WTC11 (cell line): ENCODE measurements at regions not wholly inside any gene's neighbourhood (a gene's known extent, or its start where the extent isn't known, plus 50 kb on each side); places are given as distances from the start of the nearest gene placed in this dataset.

Experiments
- ATAC-seq: fragments of 200-7000 bp; cut with Tn5 transposase; 2 replicates; pipeline ENCODE4 v1.10.0; 2021; ENCODE audit warnings: mild to moderate bottlenecking, moderate library complexity
- CTCF ChIA-PET: fragments of 300-600 bp; sonication (Branson Sonifier 250); formaldehyde crosslinking; loops from one replicate; lab custom pipeline; 2021; ENCODE audit warnings: antibody characterized with exemption; lab: Charles Lee
- POLR2A ChIA-PET: fragments of 350-600 bp; sonication (Branson Sonifier 250); formaldehyde crosslinking; loops from one replicate; lab custom pipeline; 2021; ENCODE audit warnings: antibody characterized with exemption; lab: Charles Lee
- DNase-seq: peaks from one replicate; pipeline ENCODE4 v3.0.0; 2021; ENCODE audit warnings: low spot score
- H3K27ac Mint-ChIP-seq: 2 replicates; pipeline ENCODE4 v1.8.0; 2021; ENCODE audit warnings: mixed read lengths
- H3K27me3 Mint-ChIP-seq: 2 replicates; pipeline ENCODE4 v1.8.0; 2021; ENCODE audit warnings: low read depth, mild to moderate bottlenecking, moderate library complexity, mixed read lengths
- H3K36me3 Mint-ChIP-seq: 2 replicates; pipeline ENCODE4 v1.8.0; 2021; ENCODE audit warnings: mixed read lengths
- H3K4me1 Mint-ChIP-seq: 2 replicates; pipeline ENCODE4 v1.8.0; 2022; ENCODE audit warnings: mixed read lengths
- H3K4me3 Mint-ChIP-seq: 2 replicates; pipeline ENCODE4 v1.8.0; 2021; ENCODE audit warnings: mild to moderate bottlenecking, moderate library complexity, mixed read lengths
- H3K9me3 Mint-ChIP-seq: 2 replicates; pipeline ENCODE4 v1.8.0; 2021; ENCODE audit warnings: mixed read lengths
- AR ChIP-seq: fragments of 250-450 bp; sonication (Bioruptor Pico); IDR thresholded peaks from 2 replicates; pipeline ENCODE4 v1.9.0; 2021; ENCODE audit warnings: mild to moderate bottlenecking
- ATF6 ChIP-seq: sonication (generic); formaldehyde crosslinking; IDR thresholded peaks from 2 replicates; pipeline ENCODE4 v1.8.1; 2023; ENCODE audit warnings: mild to moderate bottlenecking, missing genetic modification reagents
- EMX1 ChIP-seq: fragments of 250-450 bp; sonication (Bioruptor Pico); IDR thresholded peaks from 2 replicates; pipeline ENCODE4 v1.8.0; 2021; ENCODE audit warnings: mild to moderate bottlenecking
- FOXJ3 ChIP-seq: sonication (generic); formaldehyde crosslinking; IDR thresholded peaks from 2 replicates; pipeline ENCODE4 v1.9.0; 2021; ENCODE audit warnings: missing genetic modification reagents, mild to moderate bottlenecking, borderline replicate concordance
- IRF2 ChIP-seq: sonication (generic); formaldehyde crosslinking; IDR thresholded peaks from 2 replicates; pipeline ENCODE4 v1.8.0; 2022; ENCODE audit warnings: low read depth, missing genetic modification reagents, borderline replicate concordance
- MLX ChIP-seq: sonication (generic); formaldehyde crosslinking; IDR thresholded peaks from 2 replicates; pipeline ENCODE4 v1.8.1; 2023; ENCODE audit warnings: mild to moderate bottlenecking, missing genetic modification reagents, moderate library complexity
- MYBL2 ChIP-seq: sonication (generic); formaldehyde crosslinking; IDR thresholded peaks from 2 replicates; pipeline ENCODE4 v1.8.1; 2023; ENCODE audit warnings: mild to moderate bottlenecking, moderate library complexity, missing genetic modification reagents
- NFATC4 ChIP-seq: fragments of 250-450 bp; sonication (Bioruptor Pico); IDR thresholded peaks from 2 replicates; pipeline ENCODE4 v1.9.0; 2021; ENCODE audit warnings: mild to moderate bottlenecking
- PRRX2 ChIP-seq: fragments of 250-450 bp; sonication (Bioruptor Pico); IDR thresholded peaks from 2 replicates; pipeline ENCODE4 v1.8.0; 2021; ENCODE audit warnings: mild to moderate bottlenecking
- SMAD3 ChIP-seq: sonication (generic); formaldehyde crosslinking; IDR thresholded peaks from 2 replicates; pipeline ENCODE4 v1.8.0; 2022; ENCODE audit warnings: missing genetic modification reagents, mild to moderate bottlenecking, borderline replicate concordance
- ZNF121 ChIP-seq: sonication (generic); formaldehyde crosslinking; IDR thresholded peaks from 2 replicates; pipeline ENCODE4 v1.8.0; 2023; ENCODE audit warnings: missing genetic modification reagents
- TF ChIP-seq, protein P1 (sequence below): fragments of 250-450 bp; sonication (Bioruptor Pico); IDR thresholded peaks from 2 replicates; pipeline ENCODE4 v2.1.2; 2022; ENCODE audit warnings: mild to moderate bottlenecking, moderate library complexity
- TF ChIP-seq, protein P2 (sequence below): sonication (generic); formaldehyde crosslinking; IDR thresholded peaks from 2 replicates; pipeline ENCODE4 v1.8.1; 2022; ENCODE audit warnings: low read depth, missing genetic modification reagents, borderline replicate concordance
- TF ChIP-seq, protein P3 (sequence below): fragments of 250-450 bp; sonication (Bioruptor Pico); IDR thresholded peaks from 2 replicates; pipeline ENCODE4 v1.9.0; 2021; ENCODE audit warnings: mild to moderate bottlenecking, borderline replicate concordance
- TF ChIP-seq, protein P4 (sequence below): sonication (generic); formaldehyde crosslinking; IDR thresholded peaks from 2 replicates; pipeline ENCODE4 v1.8.0; 2023; ENCODE audit warnings: missing genetic modification reagents, mild to moderate bottlenecking, borderline replicate concordance
- TF ChIP-seq, protein P5 (sequence below): fragments of 250-450 bp; sonication (Bioruptor Pico); IDR thresholded peaks from 2 replicates; pipeline ENCODE4 v1.9.0; 2021; ENCODE audit warnings: moderate library complexity, mild to moderate bottlenecking, inconsistent platforms, borderline replicate concordance
- TF ChIP-seq, protein P6 (sequence below): sonication (generic); formaldehyde crosslinking; IDR thresholded peaks from 2 replicates; pipeline ENCODE4 v1.8.0; 2022; ENCODE audit warnings: mild to moderate bottlenecking, missing genetic modification reagents

DNA sequence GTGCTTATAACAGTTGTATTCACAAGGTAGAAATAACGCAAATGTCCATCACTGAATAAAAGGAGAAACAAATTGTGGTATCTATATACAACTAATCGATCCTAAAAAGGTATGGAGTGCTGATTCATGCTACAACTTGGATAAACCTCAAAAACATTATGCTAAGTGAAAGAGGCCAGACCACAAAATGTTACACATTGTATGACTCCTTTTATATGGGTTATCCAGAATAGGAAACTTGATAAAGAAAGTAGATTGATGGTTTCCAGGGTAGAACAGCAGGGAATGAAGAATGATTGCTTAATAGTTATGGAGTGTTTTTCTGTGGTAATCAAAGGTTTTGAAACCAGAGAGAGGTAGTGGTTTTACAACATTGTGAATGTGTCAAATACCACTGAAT is 432.2 kb upstream of the TRIB2 start:
- no peaks in the 10 kb centered on the region for H3K27me3 Mint-ChIP-seq
- CTCF ChIA-PET, result no interaction called here
- peaks cover 21% of the 10 kb centered on the region for H3K9me3 Mint-ChIP-seq
- H3K27ac Mint-ChIP-seq, result no peak overlapping the region
- peaks cover 20% of the 10 kb centered on the region for H3K36me3 Mint-ChIP-seq
- no peak overlapping the region for H3K4me3 Mint-ChIP-seq
- ATAC-seq, result no peak
- DNase-seq, result no peak
- POLR2A ChIA-PET, result no interaction called here
- peaks cover 23% of the 10 kb centered on the region for H3K4me1 Mint-ChIP-seq
- TF ChIP-seq, protein P1, sequence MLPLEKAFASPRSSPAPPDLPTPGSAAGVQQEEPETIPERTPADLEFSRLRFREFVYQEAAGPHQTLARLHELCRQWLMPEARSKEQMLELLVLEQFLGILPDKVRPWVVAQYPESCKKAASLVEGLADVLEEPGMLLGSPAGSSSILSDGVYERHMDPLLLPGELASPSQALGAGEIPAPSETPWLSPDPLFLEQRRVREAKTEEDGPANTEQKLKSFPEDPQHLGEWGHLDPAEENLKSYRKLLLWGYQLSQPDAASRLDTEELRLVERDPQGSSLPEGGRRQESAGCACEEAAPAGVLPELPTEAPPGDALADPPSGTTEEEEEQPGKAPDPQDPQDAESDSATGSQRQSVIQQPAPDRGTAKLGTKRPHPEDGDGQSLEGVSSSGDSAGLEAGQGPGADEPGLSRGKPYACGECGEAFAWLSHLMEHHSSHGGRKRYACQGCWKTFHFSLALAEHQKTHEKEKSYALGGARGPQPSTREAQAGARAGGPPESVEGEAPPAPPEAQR (CRISPR knock-in tag), result no peak
- TF ChIP-seq, protein P2, sequence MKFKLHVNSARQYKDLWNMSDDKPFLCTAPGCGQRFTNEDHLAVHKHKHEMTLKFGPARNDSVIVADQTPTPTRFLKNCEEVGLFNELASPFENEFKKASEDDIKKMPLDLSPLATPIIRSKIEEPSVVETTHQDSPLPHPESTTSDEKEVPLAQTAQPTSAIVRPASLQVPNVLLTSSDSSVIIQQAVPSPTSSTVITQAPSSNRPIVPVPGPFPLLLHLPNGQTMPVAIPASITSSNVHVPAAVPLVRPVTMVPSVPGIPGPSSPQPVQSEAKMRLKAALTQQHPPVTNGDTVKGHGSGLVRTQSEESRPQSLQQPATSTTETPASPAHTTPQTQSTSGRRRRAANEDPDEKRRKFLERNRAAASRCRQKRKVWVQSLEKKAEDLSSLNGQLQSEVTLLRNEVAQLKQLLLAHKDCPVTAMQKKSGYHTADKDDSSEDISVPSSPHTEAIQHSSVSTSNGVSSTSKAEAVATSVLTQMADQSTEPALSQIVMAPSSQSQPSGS (CRISPR knock-in tag), result no peak
- TF ChIP-seq, protein P3, sequence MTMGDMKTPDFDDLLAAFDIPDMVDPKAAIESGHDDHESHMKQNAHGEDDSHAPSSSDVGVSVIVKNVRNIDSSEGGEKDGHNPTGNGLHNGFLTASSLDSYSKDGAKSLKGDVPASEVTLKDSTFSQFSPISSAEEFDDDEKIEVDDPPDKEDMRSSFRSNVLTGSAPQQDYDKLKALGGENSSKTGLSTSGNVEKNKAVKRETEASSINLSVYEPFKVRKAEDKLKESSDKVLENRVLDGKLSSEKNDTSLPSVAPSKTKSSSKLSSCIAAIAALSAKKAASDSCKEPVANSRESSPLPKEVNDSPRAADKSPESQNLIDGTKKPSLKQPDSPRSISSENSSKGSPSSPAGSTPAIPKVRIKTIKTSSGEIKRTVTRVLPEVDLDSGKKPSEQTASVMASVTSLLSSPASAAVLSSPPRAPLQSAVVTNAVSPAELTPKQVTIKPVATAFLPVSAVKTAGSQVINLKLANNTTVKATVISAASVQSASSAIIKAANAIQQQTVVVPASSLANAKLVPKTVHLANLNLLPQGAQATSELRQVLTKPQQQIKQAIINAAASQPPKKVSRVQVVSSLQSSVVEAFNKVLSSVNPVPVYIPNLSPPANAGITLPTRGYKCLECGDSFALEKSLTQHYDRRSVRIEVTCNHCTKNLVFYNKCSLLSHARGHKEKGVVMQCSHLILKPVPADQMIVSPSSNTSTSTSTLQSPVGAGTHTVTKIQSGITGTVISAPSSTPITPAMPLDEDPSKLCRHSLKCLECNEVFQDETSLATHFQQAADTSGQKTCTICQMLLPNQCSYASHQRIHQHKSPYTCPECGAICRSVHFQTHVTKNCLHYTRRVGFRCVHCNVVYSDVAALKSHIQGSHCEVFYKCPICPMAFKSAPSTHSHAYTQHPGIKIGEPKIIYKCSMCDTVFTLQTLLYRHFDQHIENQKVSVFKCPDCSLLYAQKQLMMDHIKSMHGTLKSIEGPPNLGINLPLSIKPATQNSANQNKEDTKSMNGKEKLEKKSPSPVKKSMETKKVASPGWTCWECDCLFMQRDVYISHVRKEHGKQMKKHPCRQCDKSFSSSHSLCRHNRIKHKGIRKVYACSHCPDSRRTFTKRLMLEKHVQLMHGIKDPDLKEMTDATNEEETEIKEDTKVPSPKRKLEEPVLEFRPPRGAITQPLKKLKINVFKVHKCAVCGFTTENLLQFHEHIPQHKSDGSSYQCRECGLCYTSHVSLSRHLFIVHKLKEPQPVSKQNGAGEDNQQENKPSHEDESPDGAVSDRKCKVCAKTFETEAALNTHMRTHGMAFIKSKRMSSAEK (CRISPR knock-in tag), result no peak
- no peak for TF ChIP-seq EMX1 (CRISPR knock-in tag)
- TF ChIP-seq, protein P4, sequence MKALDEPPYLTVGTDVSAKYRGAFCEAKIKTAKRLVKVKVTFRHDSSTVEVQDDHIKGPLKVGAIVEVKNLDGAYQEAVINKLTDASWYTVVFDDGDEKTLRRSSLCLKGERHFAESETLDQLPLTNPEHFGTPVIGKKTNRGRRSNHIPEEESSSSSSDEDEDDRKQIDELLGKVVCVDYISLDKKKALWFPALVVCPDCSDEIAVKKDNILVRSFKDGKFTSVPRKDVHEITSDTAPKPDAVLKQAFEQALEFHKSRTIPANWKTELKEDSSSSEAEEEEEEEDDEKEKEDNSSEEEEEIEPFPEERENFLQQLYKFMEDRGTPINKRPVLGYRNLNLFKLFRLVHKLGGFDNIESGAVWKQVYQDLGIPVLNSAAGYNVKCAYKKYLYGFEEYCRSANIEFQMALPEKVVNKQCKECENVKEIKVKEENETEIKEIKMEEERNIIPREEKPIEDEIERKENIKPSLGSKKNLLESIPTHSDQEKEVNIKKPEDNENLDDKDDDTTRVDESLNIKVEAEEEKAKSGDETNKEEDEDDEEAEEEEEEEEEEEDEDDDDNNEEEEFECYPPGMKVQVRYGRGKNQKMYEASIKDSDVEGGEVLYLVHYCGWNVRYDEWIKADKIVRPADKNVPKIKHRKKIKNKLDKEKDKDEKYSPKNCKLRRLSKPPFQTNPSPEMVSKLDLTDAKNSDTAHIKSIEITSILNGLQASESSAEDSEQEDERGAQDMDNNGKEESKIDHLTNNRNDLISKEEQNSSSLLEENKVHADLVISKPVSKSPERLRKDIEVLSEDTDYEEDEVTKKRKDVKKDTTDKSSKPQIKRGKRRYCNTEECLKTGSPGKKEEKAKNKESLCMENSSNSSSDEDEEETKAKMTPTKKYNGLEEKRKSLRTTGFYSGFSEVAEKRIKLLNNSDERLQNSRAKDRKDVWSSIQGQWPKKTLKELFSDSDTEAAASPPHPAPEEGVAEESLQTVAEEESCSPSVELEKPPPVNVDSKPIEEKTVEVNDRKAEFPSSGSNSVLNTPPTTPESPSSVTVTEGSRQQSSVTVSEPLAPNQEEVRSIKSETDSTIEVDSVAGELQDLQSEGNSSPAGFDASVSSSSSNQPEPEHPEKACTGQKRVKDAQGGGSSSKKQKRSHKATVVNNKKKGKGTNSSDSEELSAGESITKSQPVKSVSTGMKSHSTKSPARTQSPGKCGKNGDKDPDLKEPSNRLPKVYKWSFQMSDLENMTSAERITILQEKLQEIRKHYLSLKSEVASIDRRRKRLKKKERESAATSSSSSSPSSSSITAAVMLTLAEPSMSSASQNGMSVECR (CRISPR knock-in tag), result no peak
- TF ChIP-seq AR, result no peak
- TF ChIP-seq MLX (CRISPR knock-in tag), result no peak
- no peak for TF ChIP-seq NFATC4 (CRISPR knock-in tag)
- no peak for TF ChIP-seq SMAD3 (CRISPR knock-in tag)
- TF ChIP-seq ZNF121 (CRISPR knock-in tag), result no peak
- no peak for TF ChIP-seq PRRX2 (CRISPR knock-in tag)
- no peak for TF ChIP-seq ATF6 (CRISPR knock-in tag)
- no peak for TF ChIP-seq MYBL2 (CRISPR knock-in tag)
- TF ChIP-seq, protein P5, sequence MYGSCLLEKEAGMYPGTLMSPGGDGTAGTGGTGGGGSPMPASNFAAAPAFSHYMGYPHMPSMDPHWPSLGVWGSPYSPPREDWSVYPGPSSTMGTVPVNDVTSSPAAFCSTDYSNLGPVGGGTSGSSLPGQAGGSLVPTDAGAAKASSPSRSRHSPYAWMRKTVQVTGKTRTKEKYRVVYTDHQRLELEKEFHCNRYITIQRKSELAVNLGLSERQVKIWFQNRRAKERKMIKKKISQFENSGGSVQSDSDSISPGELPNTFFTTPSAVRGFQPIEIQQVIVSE, result no peak
- TF ChIP-seq, protein P6, sequence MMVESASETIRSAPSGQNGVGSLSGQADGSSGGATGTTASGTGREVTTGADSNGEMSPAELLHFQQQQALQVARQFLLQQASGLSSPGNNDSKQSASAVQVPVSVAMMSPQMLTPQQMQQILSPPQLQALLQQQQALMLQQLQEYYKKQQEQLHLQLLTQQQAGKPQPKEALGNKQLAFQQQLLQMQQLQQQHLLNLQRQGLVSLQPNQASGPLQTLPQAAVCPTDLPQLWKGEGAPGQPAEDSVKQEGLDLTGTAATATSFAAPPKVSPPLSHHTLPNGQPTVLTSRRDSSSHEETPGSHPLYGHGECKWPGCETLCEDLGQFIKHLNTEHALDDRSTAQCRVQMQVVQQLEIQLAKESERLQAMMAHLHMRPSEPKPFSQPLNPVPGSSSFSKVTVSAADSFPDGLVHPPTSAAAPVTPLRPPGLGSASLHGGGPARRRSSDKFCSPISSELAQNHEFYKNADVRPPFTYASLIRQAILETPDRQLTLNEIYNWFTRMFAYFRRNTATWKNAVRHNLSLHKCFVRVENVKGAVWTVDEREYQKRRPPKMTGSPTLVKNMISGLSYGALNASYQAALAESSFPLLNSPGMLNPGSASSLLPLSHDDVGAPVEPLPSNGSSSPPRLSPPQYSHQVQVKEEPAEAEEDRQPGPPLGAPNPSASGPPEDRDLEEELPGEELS (CRISPR knock-in tag), result no peak
- no peak for TF ChIP-seq IRF2 (CRISPR knock-in tag)
- TF ChIP-seq FOXJ3 (CRISPR knock-in tag), result no peak
